ENCODE measurements at regions not wholly inside any gene's neighbourhood (a gene's known extent, or its start where the extent isn't known, plus 50 kb on each side); places are given as distances from the start of the nearest gene placed in this dataset.
"Not testable (repeated sequence)": the region's sequence is repeated elsewhere in the genome, so short reads cannot be mapped to it uniquely, and the experiment has no call there.

GRCh38 chr9:40196165-40196714 is 840.8 kb downstream of the SPATA31A1 start:
- H3K4me3 ChIP-seq (ENCODE audit: control insufficient read depth in 1 of 7, extremely low read depth in 1 of 7, insufficient read depth in 4 of 7, low read depth in 2 of 7, low read length in 6 of 7); H3K27ac ChIP-seq (ENCODE audit: insufficient read depth in 1 of 2, low read depth in 1 of 2, low read length in 2 of 2, poor library complexity in 1 of 2, severe bottlenecking in 2 of 2); H3K4me1 ChIP-seq (ENCODE audit: control extremely low read depth in 1 of 4, control insufficient read depth in 4 of 4, insufficient read depth in 4 of 4, low read length in 3 of 4); H3K27me3 ChIP-seq (replicated peaks in 2 of 5; ENCODE audit: control insufficient read depth in 4 of 5, insufficient read depth in 5 of 5, low read length in 4 of 5); DNase-seq; POLR2A ChIA-PET; H3K9me3 ChIP-seq (ENCODE audit: control extremely low read depth in 1 of 5, control insufficient read depth in 4 of 5, insufficient read depth in 2 of 5, low read depth in 1 of 5, low read length in 4 of 5); H3K36me3 ChIP-seq (ENCODE audit: control insufficient read depth in 4 of 4, insufficient read depth in 4 of 4, low read length in 3 of 4); CTCF ChIA-PET: not testable (repeated sequence)
- WGBS (ENCODE audit: insufficient coverage) = no CpG with 5 or more reads among the region's 15 CpGs

- H3K4me3 ChIP-seq (ENCODE audit: control insufficient read depth in 1 of 7, extremely low read depth in 1 of 7, insufficient read depth in 4 of 7, low read depth in 2 of 7, low read length in 6 of 7); H3K9me3 ChIP-seq (ENCODE audit: control extremely low read depth in 1 of 5, control insufficient read depth in 4 of 5, insufficient read depth in 2 of 5, low read depth in 1 of 5, low read length in 4 of 5); H3K4me1 ChIP-seq (ENCODE audit: control extremely low read depth in 1 of 4, control insufficient read depth in 4 of 4, insufficient read depth in 4 of 4, low read length in 3 of 4); CTCF ChIA-PET; H3K27me3 ChIP-seq (replicated peaks in 2 of 5; ENCODE audit: control insufficient read depth in 4 of 5, insufficient read depth in 5 of 5, low read length in 4 of 5); DNase-seq; H3K36me3 ChIP-seq (ENCODE audit: control insufficient read depth in 4 of 4, insufficient read depth in 4 of 4, low read length in 3 of 4); POLR2A ChIA-PET; H3K27ac ChIP-seq (ENCODE audit: insufficient read depth in 1 of 2, low read depth in 1 of 2, low read length in 2 of 2, poor library complexity in 1 of 2, severe bottlenecking in 2 of 2): not testable (repeated sequence)
- 100% methylated on average over 1 of the region's 18 CpGs for WGBS (ENCODE audit: insufficient coverage)
These were observed 841.3 kb downstream of the SPATA31A1 start for GRCh38 chr9:40196803-40197202.

GRCh38 chr9:40221596-40222233 is 866.2 kb downstream of the SPATA31A1 start:
- CTCF ChIA-PET; POLR2A ChIA-PET; H3K36me3 ChIP-seq (ENCODE audit: control insufficient read depth in 4 of 4, insufficient read depth in 4 of 4, low read length in 3 of 4); H3K4me3 ChIP-seq (ENCODE audit: control insufficient read depth in 1 of 7, extremely low read depth in 1 of 7, insufficient read depth in 4 of 7, low read depth in 2 of 7, low read length in 6 of 7); H3K27me3 ChIP-seq (replicated peaks in 2 of 5; ENCODE audit: control insufficient read depth in 4 of 5, insufficient read depth in 5 of 5, low read length in 4 of 5); H3K4me1 ChIP-seq (ENCODE audit: control extremely low read depth in 1 of 4, control insufficient read depth in 4 of 4, insufficient read depth in 4 of 4, low read length in 3 of 4); H3K9me3 ChIP-seq (ENCODE audit: control extremely low read depth in 1 of 5, control insufficient read depth in 4 of 5, insufficient read depth in 2 of 5, low read depth in 1 of 5, low read length in 4 of 5); H3K27ac ChIP-seq (ENCODE audit: insufficient read depth in 1 of 2, low read depth in 1 of 2, low read length in 2 of 2, poor library complexity in 1 of 2, severe bottlenecking in 2 of 2); DNase-seq: not testable (repeated sequence)
- WGBS (ENCODE audit: insufficient coverage) = no CpG with 5 or more reads among the region's 33 CpGs

- H3K4me3 ChIP-seq (ENCODE audit: control insufficient read depth in 1 of 7, extremely low read depth in 1 of 7, insufficient read depth in 4 of 7, low read depth in 2 of 7, low read length in 6 of 7) = not testable (repeated sequence)
- no CpG with 5 or more reads among the region's 43 CpGs for WGBS (ENCODE audit: insufficient coverage)
These were observed 867.2 kb downstream of the SPATA31A1 start for GRCh38 chr9:40222617-40223200.

GRCh38 chr9:40223353-40223752 is 867.9 kb downstream of the SPATA31A1 start:
- H3K27me3 ChIP-seq (replicated peaks in 2 of 5; ENCODE audit: control insufficient read depth in 4 of 5, insufficient read depth in 5 of 5, low read length in 4 of 5); H3K4me3 ChIP-seq (ENCODE audit: control insufficient read depth in 1 of 7, extremely low read depth in 1 of 7, insufficient read depth in 4 of 7, low read depth in 2 of 7, low read length in 6 of 7); POLR2A ChIA-PET; CTCF ChIA-PET; H3K27ac ChIP-seq (ENCODE audit: insufficient read depth in 1 of 2, low read depth in 1 of 2, low read length in 2 of 2, poor library complexity in 1 of 2, severe bottlenecking in 2 of 2); H3K4me1 ChIP-seq (ENCODE audit: control extremely low read depth in 1 of 4, control insufficient read depth in 4 of 4, insufficient read depth in 4 of 4, low read length in 3 of 4); DNase-seq; H3K9me3 ChIP-seq (ENCODE audit: control extremely low read depth in 1 of 5, control insufficient read depth in 4 of 5, insufficient read depth in 2 of 5, low read depth in 1 of 5, low read length in 4 of 5); H3K36me3 ChIP-seq (ENCODE audit: control insufficient read depth in 4 of 4, insufficient read depth in 4 of 4, low read length in 3 of 4): not testable (repeated sequence)
- WGBS (ENCODE audit: insufficient coverage) = no CpG with 5 or more reads among the region's 33 CpGs

More at GRCh38 chr9:40222617-40223200, 867.2 kb downstream of the SPATA31A1 start:
- H3K9me3 ChIP-seq (ENCODE audit: control extremely low read depth in 1 of 5, control insufficient read depth in 4 of 5, insufficient read depth in 2 of 5, low read depth in 1 of 5, low read length in 4 of 5); CTCF ChIA-PET; H3K27me3 ChIP-seq (replicated peaks in 2 of 5; ENCODE audit: control insufficient read depth in 4 of 5, insufficient read depth in 5 of 5, low read length in 4 of 5); DNase-seq; H3K36me3 ChIP-seq (ENCODE audit: control insufficient read depth in 4 of 4, insufficient read depth in 4 of 4, low read length in 3 of 4); H3K4me1 ChIP-seq (ENCODE audit: control extremely low read depth in 1 of 4, control insufficient read depth in 4 of 4, insufficient read depth in 4 of 4, low read length in 3 of 4); H3K27ac ChIP-seq (ENCODE audit: insufficient read depth in 1 of 2, low read depth in 1 of 2, low read length in 2 of 2, poor library complexity in 1 of 2, severe bottlenecking in 2 of 2); POLR2A ChIA-PET: not testable (repeated sequence)

Measured in common myeloid progenitor, CD34-positive (primary cell).